ENCODE measurements at regions not wholly inside any gene's neighbourhood (a gene's known extent, or its start where the extent isn't known, plus 50 kb on each side); places are given as distances from the start of the nearest gene placed in this dataset.
A peak's percentile ranks its signal among the peaks of the same experiment; 100 is the strongest.
"Not testable (repeated sequence)": the region's sequence is repeated elsewhere in the genome, so short reads cannot be mapped to it uniquely, and the experiment has no call there.

GRCh38 chr22:46045459-46046298 lies 68.7 kb upstream of the WNT7B start:
- Histone ChIP-seq H3K27me3 (no peaks in the 10 kb centered on the region), H3K36me3 (no peaks in the 10 kb centered on the region), H3K4me1 (peaks cover 72 to 79% of the 10 kb centered on the region in 2 donors), H3K27ac (peak overlapping the region; percentile 98 to 99 (median 99)), H3K4me3 (peak overlapping the region; percentile 71 to 80 (median 72)), H3K9me3 (no peaks in the 10 kb centered on the region)
- DNase-seq (peak; percentile 73 to 79), ATAC-seq (peak; percentile 53)
- peak; percentile 56 to 87 for TF ChIP-seq POLR2A (IDR thresholded peaks at IDR 0.05)
- TF ChIP-seq, protein P1, sequence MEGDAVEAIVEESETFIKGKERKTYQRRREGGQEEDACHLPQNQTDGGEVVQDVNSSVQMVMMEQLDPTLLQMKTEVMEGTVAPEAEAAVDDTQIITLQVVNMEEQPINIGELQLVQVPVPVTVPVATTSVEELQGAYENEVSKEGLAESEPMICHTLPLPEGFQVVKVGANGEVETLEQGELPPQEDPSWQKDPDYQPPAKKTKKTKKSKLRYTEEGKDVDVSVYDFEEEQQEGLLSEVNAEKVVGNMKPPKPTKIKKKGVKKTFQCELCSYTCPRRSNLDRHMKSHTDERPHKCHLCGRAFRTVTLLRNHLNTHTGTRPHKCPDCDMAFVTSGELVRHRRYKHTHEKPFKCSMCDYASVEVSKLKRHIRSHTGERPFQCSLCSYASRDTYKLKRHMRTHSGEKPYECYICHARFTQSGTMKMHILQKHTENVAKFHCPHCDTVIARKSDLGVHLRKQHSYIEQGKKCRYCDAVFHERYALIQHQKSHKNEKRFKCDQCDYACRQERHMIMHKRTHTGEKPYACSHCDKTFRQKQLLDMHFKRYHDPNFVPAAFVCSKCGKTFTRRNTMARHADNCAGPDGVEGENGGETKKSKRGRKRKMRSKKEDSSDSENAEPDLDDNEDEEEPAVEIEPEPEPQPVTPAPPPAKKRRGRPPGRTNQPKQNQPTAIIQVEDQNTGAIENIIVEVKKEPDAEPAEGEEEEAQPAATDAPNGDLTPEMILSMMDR (IDR thresholded peaks at IDR 0.05 in 4 of 5, conservative IDR thresholded peaks at IDR 0.05 in 1 of 5) = no peak
- in situ Hi-C loops (cut with MboI; ENCODE audit: low sequenced_read_pairs in 4 of 4) = no loop called here
- intact Hi-C loops (cut with DNase I; ENCODE audit: low total_unique reads) = no loop called here

DNA sequence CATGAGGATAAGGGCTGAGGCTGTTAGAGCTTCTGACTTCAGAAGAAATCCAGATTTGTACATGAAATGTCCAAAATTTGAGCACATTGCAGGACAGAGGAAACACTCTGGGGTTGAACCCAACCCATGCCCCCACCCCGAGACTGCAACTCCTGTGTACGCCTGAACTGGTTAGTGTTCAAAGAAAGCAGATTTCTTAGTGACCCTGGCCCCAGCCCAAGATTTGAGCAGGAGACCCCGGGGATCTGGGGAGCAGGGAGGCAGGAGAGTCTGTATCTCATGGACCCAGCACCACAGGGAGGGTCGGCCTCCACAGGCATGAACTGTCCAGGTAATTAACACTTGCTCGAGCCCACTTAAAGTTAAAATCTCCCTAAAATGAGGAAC lies 69.3 kb upstream of the WNT7B start:
- peaks cover 67 to 79% of the 10 kb centered on the region in 2 donors for H3K4me1 ChIP-seq
- H3K27ac ChIP-seq = peak overlapping the region; percentile 98 to 99 (median 99)
- intact Hi-C loops (cut with DNase I; ENCODE audit: low total_unique reads) (no loop called here), in situ Hi-C loops (cut with MboI; ENCODE audit: low sequenced_read_pairs in 4 of 4) (no loop called here)
- TF ChIP-seq, protein P1 (IDR thresholded peaks at IDR 0.05 in 4 of 5, conservative IDR thresholded peaks at IDR 0.05 in 1 of 5) = no peak
- no peak for TF ChIP-seq POLR2A (IDR thresholded peaks at IDR 0.05)
- H3K4me3 ChIP-seq = peak overlapping the region; percentile 71 to 80 (median 72)
- no peaks in the 10 kb centered on the region for H3K36me3 ChIP-seq
- ATAC-seq = no peak
- no peak for DNase-seq
- H3K9me3 ChIP-seq = no peaks in the 10 kb centered on the region
- no peaks in the 10 kb centered on the region for H3K27me3 ChIP-seq

DNA sequence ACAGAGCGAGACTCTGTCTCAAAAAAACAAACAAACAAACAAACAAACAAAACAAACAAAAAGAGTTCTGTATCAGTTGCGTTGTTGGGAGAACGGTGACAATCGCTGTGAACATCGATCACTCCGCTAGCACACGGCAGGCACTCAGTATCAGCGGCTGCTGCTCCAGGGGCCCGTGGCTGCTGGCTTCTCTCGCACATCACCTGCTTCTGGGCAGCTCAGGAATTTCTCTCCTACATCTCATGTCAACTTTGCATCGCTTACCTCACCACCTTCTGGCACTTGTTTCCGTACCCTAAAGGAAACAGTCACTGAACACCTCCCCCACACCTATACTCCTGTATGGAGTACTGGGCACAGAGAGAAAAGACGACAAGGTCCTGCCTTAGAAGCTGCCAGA lies 70.3 kb upstream of the WNT7B start:
- Histone ChIP-seq H3K27ac (peak overlapping the region; percentile 98 to 99 (median 99)), H3K4me3 (no peak overlapping the region), H3K27me3 (no peaks in the 10 kb centered on the region), H3K9me3 (no peaks in the 10 kb centered on the region), H3K4me1 (peaks cover 73 to 79% of the 10 kb centered on the region in 2 donors), H3K36me3 (no peaks in the 10 kb centered on the region)
- ATAC-seq (no peak), DNase-seq (no peak)
- TF ChIP-seq, protein P1 (IDR thresholded peaks at IDR 0.05 in 4 of 5, conservative IDR thresholded peaks at IDR 0.05 in 1 of 5) = no peak
- TF ChIP-seq POLR2A (IDR thresholded peaks at IDR 0.05) = no peak
- intact Hi-C loops (cut with DNase I; ENCODE audit: low total_unique reads) (no loop called here), in situ Hi-C loops (cut with MboI; ENCODE audit: low sequenced_read_pairs in 4 of 4) (no loop called here)

GRCh38 chr22:46047841-46048595 lies 71.1 kb upstream of the WNT7B start:
- Histone ChIP-seq H3K9me3 (no peaks in the 10 kb centered on the region), H3K27ac (peak overlapping the region; percentile 98 to 99 (median 99)), H3K36me3 (no peaks in the 10 kb centered on the region), H3K4me1 (peaks cover 75 to 81% of the 10 kb centered on the region in 2 donors), H3K27me3 (no peaks in the 10 kb centered on the region), H3K4me3 (no peak overlapping the region)
- TF ChIP-seq, protein P1 (IDR thresholded peaks at IDR 0.05 in 4 of 5, conservative IDR thresholded peaks at IDR 0.05 in 1 of 5) = no peak
- TF ChIP-seq POLR2A (IDR thresholded peaks at IDR 0.05) = no peak
- intact Hi-C loops (cut with DNase I; ENCODE audit: low total_unique reads) = no loop called here
- in situ Hi-C loops (cut with MboI; ENCODE audit: low sequenced_read_pairs in 4 of 4) = no loop called here
- DNase-seq (peak in 1 of 2 donors; percentile 46), ATAC-seq (no peak)

DNA sequence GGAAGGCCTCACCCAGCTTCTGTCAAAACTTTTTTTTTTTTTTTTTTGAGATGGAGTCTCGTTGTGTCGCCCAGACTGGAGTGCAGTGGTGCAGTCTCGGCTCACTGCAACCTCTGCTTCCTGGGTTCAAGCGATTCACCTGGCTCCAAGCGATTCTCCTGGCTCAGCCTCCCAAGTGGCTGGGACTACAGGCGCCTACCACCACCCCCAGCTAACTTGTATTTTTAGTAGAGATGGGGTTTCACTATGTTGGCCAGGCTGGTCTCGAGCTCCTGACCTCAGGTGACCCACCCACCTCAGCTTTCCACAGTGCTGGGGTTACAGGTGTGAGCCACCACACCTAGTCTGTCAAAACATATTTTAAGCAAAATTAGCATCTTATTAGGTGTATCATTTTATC lies 71.7 kb upstream of the WNT7B start:
- H3K9me3 ChIP-seq; H3K27me3 ChIP-seq; H3K4me3 ChIP-seq; H3K36me3 ChIP-seq; intact Hi-C loops (cut with DNase I; ENCODE audit: low total_unique reads); in situ Hi-C loops (cut with MboI; ENCODE audit: low sequenced_read_pairs in 4 of 4); ATAC-seq: not testable (repeated sequence)
- Histone ChIP-seq H3K4me1 (peaks cover 71 to 77% of the 10 kb centered on the region in 2 donors), H3K27ac (peak overlapping the region; percentile 98 to 99 (median 99))
- DNase-seq = peak in 1 of 2 donors; percentile 12
